Psoas muscle (tissue), 7 donors: ENCODE measurements at regions not wholly inside any gene's neighbourhood (a gene's known extent, or its start where the extent isn't known, plus 50 kb on each side); places are given as distances from the start of the nearest gene placed in this dataset.

Experiments
- ATAC-seq, 4 donors: fragments of 200-7000 bp; cut with Tn5 transposase; one replicate each; pipeline ENCODE4 v1.9.1; 2020; ENCODE audit warnings: moderate library complexity in 3 of 4, mild to moderate bottlenecking in 2 of 4
- DNase-seq, 2 donors: peaks; one replicate each; pipeline ENCODE4 v3.0.0-alpha.2; 2020
- H3K27ac ChIP-seq: fragments of 200-600 bp; one replicate; pipeline ENCODE4 v1.8.0; 2022
- H3K27me3 ChIP-seq, 3 donors: fragments of 200-600 bp in 1 of 3; one replicate each; pipeline versions ENCODE4 v1.6.1 to v1.8.0; 2013 to 2022; ENCODE audit warnings: low read length in 2 of 3, mild to moderate bottlenecking in 2 of 3, moderate library complexity in 1 of 3; ENCODE audit not compliant: insufficient read depth in 3 of 3
- H3K36me3 ChIP-seq, 2 donors: fragments of 200-600 bp in 1 of 2; one replicate each; pipeline versions ENCODE4 v1.6.1 to v1.8.0; 2013 to 2022; ENCODE audit warnings: low read depth in 1 of 2, mild to moderate bottlenecking in 1 of 2, moderate library complexity in 1 of 2; ENCODE audit not compliant: insufficient read depth in 1 of 2
- H3K4me1 ChIP-seq: fragments of 200-600 bp; one replicate; pipeline ENCODE4 v1.8.0; 2022
- H3K4me3 ChIP-seq: fragments of 200-600 bp; one replicate; pipeline ENCODE4 v1.8.0; 2022; ENCODE audit warnings: mild to moderate bottlenecking
- H3K9me3 ChIP-seq: fragments of 200-600 bp; one replicate; pipeline ENCODE4 v1.8.0; 2022
- WGBS, 3 donors: extraction: QIAGEN DNeasy Blood & Tissue Kit; methylation state at CpG; one replicate each; pipeline versions ENCODE4 v1.1.6 to v1.1.7; 2013; 5-methylcytosine and 5-hydroxymethylcytosine counted together
- intact Hi-C, 2 donors: fragments of 100-400 bp; cut with DNase I; formaldehyde crosslinking; loops; one replicate each; pipeline versions ENCODE4 v1.11.0 to v1.14.2; 2022
- TF ChIP-seq, protein P1 (sequence below): fragments of 200-600 bp; IDR thresholded peaks from one replicate; pipeline ENCODE4 v1.8.0; 2022; ENCODE audit warnings: antibody characterized with exemption
- donor health status: healthy with polysubstance abuse.
- donor health status: DM: no; HTN: no; CAD: no; lungs with moderate emphysema.
- donor health status: Bipolar disorder and iron deficiency.
- donor health status: healthy.
- donor health status: DM: yes; HTN: yes; CAD: no.
- donor health status: DM: no; HTN: no; CAD: no.
- donor health status: DM: yes; HTN: yes; CAD: no.

DNA sequence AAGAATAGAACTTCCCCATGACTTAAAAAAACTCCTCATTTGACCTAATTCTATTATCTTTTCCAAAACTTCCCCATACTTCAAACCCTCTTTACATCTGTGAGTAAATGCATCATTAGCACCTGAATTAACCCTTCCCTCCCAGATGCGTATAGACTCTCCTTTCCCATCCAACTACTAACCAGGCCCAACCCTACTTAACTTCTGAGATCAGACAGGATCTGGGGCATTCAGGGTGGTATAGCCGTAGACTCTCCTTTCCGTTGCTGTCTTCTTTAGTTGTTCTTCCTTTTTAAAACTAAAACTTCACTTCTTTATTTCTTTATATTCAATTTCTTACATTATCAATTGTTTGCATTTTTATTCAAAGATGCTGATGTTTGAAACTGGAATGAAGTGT lies 165.2 kb downstream of the SLCO4C1 start:
- no peak for DNase-seq

DNA sequence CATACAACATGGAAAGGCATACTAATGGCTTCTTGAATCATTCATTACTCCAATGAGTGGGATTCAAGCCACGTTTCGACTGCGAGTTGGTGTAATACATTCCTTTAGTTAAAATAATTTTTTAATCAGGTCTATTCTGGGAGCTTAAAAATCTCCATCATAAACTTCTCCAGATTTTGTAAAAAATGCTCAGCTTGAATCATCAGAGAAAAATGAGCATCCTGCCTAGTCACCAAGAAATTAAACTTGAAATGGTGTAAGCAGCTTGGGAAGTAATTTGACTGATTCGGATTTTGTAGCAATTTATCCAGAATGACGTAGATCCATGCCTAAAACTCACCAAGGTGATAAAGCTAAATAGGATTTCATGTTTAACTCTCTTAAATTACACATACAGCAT lies 165.7 kb downstream of the SLCO4C1 start:
- ATAC-seq (no peak), DNase-seq (no peak)
- Histone ChIP-seq H3K4me3 (no peak overlapping the region), H3K4me1 (no peaks in the 10 kb centered on the region), H3K9me3 (no peaks in the 10 kb centered on the region), H3K27me3 (no peaks in the 10 kb centered on the region), H3K36me3 (no peaks in the 10 kb centered on the region), H3K27ac (no peak overlapping the region)
- 82 to 85% (median 83%) methylated on average over 5 of the region's 5 CpGs for WGBS, 3 donors
- intact Hi-C loops = no loop called here
- TF ChIP-seq, protein P1, sequence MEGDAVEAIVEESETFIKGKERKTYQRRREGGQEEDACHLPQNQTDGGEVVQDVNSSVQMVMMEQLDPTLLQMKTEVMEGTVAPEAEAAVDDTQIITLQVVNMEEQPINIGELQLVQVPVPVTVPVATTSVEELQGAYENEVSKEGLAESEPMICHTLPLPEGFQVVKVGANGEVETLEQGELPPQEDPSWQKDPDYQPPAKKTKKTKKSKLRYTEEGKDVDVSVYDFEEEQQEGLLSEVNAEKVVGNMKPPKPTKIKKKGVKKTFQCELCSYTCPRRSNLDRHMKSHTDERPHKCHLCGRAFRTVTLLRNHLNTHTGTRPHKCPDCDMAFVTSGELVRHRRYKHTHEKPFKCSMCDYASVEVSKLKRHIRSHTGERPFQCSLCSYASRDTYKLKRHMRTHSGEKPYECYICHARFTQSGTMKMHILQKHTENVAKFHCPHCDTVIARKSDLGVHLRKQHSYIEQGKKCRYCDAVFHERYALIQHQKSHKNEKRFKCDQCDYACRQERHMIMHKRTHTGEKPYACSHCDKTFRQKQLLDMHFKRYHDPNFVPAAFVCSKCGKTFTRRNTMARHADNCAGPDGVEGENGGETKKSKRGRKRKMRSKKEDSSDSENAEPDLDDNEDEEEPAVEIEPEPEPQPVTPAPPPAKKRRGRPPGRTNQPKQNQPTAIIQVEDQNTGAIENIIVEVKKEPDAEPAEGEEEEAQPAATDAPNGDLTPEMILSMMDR = no peak

More for the DNA sequence above, 165.2 kb downstream of the SLCO4C1 start:
- H3K9me3 ChIP-seq = no peaks in the 10 kb centered on the region
- 78 to 93% (median 92%) methylated on average over 3 of the region's 3 CpGs for WGBS, 3 donors
- H3K4me3 ChIP-seq = no peak overlapping the region
- no peaks in the 10 kb centered on the region for H3K27me3 ChIP-seq
- no peak overlapping the region for H3K27ac ChIP-seq
- no peaks in the 10 kb centered on the region for H3K4me1 ChIP-seq
- intact Hi-C loops = no loop called here
- no peaks in the 10 kb centered on the region for H3K36me3 ChIP-seq
- TF ChIP-seq, protein P1 = no peak
- ATAC-seq = no peak

DNA sequence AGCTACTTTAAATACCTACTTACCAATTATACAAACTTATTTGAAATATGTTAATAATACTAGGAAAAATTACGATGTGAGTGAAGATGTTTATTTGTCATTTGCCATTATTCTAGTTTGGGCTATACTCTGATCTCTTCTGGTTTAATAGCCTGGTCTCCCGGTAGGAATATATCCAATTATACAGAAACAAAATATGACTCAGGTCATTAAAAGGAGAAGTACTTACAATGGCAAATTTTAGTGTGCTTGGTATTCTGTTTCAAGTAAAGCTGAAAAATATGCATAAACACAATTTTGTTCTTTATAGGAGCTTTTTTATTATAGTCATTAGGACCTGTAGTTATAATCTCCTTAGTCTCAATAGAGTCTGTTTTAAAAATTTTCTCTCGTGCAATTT lies 176.8 kb downstream of the SLCO4C1 start:
- TF ChIP-seq, protein P1 = no peak
- 53 to 62% (median 54%) methylated on average over 3 of the region's 3 CpGs for WGBS, 3 donors
- intact Hi-C loops = no loop called here

DNA sequence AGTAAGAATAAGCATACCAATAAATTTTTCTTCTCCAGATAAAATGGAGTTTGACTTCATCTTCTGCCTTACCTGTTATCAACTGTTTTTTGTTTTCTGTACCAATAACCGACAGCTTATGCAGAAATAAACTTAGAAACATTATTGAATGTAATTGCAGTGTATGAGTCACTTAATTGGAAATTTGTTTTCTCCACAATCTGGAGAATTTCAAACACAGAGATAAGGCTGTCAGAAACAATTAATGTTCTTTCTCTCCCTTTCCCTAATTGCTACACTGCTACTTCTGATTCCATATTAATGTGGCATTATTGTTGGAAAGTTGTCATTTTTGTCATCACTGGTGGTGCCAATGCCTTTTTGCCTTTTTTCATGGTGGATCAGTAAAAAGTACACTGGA lies 180.3 kb downstream of the SLCO4C1 start:
- WGBS, 3 donors = 84 to 93% (median 88%) methylated on average over 1 of the region's 1 CpG
- Histone ChIP-seq H3K27ac (no peak overlapping the region), H3K4me1 (no peaks in the 10 kb centered on the region), H3K4me3 (no peak overlapping the region), H3K27me3 (no peaks in the 10 kb centered on the region), H3K36me3 (no peaks in the 10 kb centered on the region), H3K9me3 (no peaks in the 10 kb centered on the region)
- TF ChIP-seq, protein P1 = no peak
- DNase-seq (no peak), ATAC-seq (no peak)
- intact Hi-C loops = no loop called here

More for the DNA sequence above, 176.8 kb downstream of the SLCO4C1 start:
- Histone ChIP-seq H3K27ac (no peak overlapping the region), H3K4me3 (no peak overlapping the region), H3K36me3 (no peaks in the 10 kb centered on the region), H3K27me3 (no peaks in the 10 kb centered on the region), H3K9me3 (no peaks in the 10 kb centered on the region), H3K4me1 (no peaks in the 10 kb centered on the region)
- ATAC-seq = no peak
- DNase-seq = no peak

DNA sequence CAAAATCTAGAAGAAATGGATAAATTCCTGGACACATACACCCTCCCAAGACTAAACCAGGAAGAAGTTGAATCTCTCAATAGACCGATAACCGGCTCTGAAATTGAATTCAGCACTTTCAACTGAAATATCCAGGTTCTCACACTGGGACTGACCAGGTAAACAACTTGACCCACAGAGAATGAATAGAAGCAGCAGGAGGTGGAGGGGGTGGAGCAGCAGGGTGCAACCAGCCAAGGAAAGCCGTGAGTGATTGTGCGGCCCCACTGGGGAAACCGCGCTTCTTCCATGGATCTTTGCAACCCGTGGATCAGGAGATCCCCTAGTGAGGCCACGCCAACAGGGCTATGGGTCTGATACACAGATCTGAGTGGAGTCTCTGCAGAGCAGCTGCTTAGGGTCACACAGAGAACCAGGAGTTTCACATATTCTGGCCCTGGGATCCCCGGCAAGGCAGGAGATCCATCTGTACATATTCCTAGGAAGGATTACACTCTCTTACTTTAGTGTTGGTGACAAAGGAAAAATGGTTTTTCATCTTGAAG lies 181.5 kb downstream of the SLCO4C1 start:
- Histone ChIP-seq H3K36me3 (no peaks in the 10 kb centered on the region), H3K27ac (no peak overlapping the region), H3K27me3 (no peaks in the 10 kb centered on the region), H3K4me3 (no peak overlapping the region), H3K9me3 (no peaks in the 10 kb centered on the region), H3K4me1 (no peaks in the 10 kb centered on the region)
- ATAC-seq (no peak), DNase-seq (no peak)
- 74 to 79% (median 78%) methylated on average over 9 of the region's 9 CpGs for WGBS, 3 donors
- intact Hi-C loops = no loop called here
- TF ChIP-seq, protein P1 = no peak
